GM21381 (cell line): ENCODE measurements at regions not wholly inside any gene's neighbourhood (a gene's known extent, or its start where the extent isn't known, plus 50 kb on each side); places are given as distances from the start of the nearest gene placed in this dataset.
"Not testable (repeated sequence)": the region's sequence is repeated elsewhere in the genome, so short reads cannot be mapped to it uniquely, and the experiment has no call there.

Experiments used
- ATAC-seq: cut with Tn5 transposase; IDR thresholded peaks from one replicate; pipeline ENCODE4 v1.9.1; 2021; ENCODE audit warnings: mild to moderate bottlenecking, moderate library complexity; ENCODE audit not compliant: unreplicated experiment

DNA sequence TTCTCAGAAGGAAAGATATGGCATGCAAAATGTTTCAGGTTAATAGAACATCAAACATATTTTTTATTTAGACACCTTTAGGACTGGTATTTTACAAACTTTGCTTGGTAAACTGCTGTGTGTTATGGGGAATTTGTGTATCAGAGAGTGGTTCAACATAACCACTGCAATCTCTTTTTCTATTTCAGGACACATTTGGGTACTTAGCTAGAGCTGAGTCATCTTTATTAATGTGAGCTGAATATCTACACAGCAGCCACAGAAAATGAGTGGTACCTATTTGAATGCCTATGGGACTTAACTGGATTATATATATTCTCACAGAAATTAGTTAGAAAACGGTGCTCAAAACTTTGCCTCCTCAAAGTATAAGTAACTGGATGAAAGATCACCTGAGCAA, 179.8 kb downstream of the SPDYE17 start:
- not testable (repeated sequence) for ATAC-seq

DNA sequence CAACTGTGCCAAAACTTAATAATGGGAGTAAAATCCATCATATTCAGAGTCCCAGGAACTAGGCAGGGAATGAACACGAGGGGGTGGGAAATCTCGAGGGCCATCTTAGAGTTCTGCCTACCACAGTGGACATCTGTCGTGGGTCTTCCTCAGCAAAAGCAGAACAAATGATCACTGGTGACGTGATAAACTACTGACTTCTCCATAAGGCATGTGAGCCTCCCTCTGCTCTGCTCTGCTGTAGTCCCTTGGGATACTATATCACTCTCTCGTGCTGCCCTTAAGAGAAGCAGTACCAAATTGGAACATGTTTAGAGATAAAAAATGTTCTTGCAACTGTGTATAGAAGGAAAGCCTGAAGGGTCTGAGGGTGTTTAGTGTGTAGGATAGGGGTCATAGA, 180.5 kb downstream of the SPDYE17 start:
- ATAC-seq, result not testable (repeated sequence)

GRCh38 chr7:76849887-76850563, 182.1 kb downstream of the SPDYE17 start:
- not testable (repeated sequence) for ATAC-seq

GRCh38 chr7:76839879-76840278, 192.3 kb downstream of the SPDYE17 start:
- not testable (repeated sequence) for ATAC-seq

GRCh38 chr7:76839214-76839613, 192.9 kb downstream of the SPDYE17 start:
- not testable (repeated sequence) for ATAC-seq

- ATAC-seq, result not testable (repeated sequence)
Measured at GRCh38 chr7:76838357-76838756, 193.8 kb downstream of the SPDYE17 start.

DNA sequence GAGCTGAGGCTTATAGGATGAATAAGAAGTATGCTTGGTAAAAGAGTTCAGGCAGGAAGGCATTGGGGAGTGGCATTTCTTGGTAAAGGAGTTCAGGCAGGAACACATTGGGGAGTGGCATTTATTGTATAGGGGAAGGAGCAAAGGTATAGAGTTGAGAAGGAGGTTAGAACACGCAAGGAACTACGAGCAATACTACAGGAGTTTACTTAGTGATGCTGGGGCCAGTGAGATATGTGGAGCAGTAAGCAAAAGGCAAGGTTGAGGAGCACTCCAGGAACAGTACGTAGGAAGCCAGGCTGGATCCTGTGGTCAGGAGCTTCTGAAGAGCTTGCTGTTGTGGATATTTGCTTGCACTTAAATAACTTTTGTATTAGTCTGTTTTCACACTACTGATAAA, 202.2 kb upstream of the POMZP3 start:
- ATAC-seq, result not testable (repeated sequence)

DNA sequence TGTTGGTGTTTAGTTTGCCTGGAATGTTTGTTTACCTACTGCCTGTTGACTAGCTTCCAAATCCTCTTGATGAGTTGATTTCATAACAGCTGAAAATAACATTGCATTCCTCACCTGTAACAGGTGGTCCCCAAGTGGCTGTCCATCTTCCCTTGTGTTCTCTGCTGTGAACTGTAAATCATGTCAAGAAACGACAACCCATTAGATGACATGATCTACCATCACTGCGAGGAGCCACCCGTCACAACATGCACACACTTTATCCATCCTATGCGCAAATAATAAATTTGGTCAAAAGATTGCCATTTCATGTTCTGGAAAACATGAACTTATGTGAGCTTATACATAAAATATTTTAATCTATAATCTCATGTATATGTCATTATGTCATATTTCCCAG, 199.1 kb upstream of the POMZP3 start:
- ATAC-seq, result not testable (repeated sequence)

DNA sequence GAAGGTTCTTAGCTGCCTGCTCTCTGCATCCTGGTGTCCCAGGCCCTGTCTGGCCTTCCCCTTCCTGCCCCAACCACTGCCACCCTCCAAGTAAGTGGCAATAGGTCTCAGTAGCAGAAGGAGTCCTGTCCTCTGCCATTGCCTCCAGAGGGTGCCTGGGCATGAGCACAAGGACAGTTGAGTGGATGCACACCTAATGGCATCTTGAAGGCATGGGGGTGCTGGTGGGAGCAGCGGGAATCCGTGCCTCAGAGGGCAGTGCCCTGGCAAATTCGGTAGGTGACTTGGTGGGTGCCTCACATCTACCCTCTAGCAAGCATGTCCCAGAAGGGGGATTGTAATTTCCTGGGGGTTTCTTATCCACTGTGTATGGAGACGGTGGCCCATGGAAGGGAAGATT, 182.8 kb upstream of the POMZP3 start:
- not testable (repeated sequence) for ATAC-seq

GRCh38 chr7:76807588-76808100, 180.6 kb upstream of the POMZP3 start:
- ATAC-seq, result not testable (repeated sequence)

DNA sequence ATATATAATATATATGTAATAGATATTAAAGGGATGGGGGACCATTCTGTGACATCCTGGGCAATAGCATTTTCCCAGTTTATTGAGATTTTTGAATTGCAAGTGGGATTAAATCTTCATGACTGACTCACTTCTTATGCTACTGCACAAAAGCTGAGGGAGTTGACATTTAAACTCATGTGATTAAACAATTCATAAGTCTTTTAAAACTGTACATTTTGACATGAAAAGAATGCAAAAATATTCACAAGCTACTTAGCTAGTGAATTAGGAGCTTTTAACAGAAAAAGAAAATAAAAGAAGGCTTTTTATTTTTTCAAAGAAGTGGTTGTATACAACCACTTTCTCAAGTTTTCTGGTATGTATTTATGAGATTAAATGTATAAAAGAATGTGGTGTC, 179.4 kb upstream of the POMZP3 start:
- ATAC-seq, result not testable (repeated sequence)

GRCh38 chr7:76806010-76806409, 178.9 kb upstream of the POMZP3 start:
- ATAC-seq, result not testable (repeated sequence)

DNA sequence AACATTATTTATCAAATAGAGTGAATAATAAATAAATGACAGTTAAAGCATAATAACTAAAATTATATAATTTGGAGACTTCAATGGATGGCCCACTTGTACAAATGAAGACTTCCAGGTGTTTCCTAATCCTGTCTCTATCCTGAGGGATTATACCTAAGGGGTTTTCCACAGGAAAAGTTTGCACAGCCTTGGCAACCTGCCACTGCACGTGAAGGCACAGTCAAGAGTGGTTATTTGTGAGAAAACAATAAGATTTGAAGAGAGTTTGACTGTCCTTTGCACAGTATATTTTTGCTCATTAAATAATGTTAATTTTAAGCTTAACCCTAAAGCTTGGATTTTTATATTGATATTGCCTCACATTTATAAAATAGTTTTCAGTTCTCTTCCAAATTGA, 178.2 kb upstream of the POMZP3 start:
- ATAC-seq, result not testable (repeated sequence)

DNA sequence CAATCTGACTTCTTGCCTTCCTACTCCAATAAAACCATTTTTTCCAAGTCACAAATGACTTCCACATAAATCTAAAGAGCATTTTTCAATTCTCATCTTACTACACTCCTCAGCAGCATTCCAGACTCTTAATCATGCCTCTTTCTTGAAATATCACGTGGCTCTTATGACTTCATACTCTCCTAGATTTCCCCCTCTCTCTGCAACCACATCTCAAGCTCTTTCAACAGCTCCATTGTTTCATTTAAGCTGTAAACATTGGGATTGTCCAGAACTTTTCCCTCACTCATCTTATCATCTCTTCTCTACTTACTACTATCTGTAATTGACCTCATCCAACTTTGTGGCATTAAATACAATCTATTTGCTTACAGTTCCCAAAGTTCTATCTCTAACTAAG, 170.6 kb upstream of the POMZP3 start:
- not testable (repeated sequence) for ATAC-seq

- not testable (repeated sequence) for ATAC-seq
Measured at GRCh38 chr7:76780693-76781092, 153.6 kb upstream of the POMZP3 start.

DNA sequence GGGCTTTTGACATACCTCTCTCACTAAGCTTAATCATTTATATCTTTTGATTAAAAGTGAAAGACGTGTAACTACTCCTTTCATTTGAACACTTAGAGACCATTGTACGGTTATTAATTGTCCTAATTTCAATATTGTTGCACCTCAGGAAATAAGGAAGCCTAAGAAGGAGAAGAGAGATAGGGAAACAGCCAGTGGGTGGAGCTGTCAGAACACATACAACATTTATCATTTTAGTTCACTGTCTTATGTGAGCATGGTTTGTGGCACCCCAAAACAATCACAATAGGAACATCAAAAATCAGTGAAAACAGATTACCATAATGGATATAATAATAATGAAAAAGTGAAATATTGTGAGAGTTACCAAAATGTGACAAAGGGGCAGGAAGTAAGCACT, 147.2 kb upstream of the POMZP3 start:
- not testable (repeated sequence) for ATAC-seq

DNA sequence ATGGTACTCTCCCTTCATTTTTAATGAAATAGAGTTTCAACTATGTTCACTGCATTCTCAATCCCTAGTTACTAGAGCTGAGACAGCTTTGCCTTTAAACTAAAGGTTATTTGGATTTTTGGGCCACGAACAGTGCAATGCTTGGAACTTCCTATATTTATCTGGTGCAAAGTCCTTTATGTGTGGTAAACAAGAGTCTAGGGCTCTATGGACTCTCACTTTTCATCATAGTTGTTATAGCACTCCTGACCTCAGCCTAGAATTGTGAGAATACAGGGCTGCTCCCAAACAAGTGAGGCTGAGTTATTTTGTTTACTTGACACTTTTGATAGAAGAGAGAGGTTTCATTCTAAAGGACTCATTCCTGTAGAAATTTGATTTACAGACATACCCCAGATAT, 144.9 kb upstream of the POMZP3 start:
- ATAC-seq, result not testable (repeated sequence)

DNA sequence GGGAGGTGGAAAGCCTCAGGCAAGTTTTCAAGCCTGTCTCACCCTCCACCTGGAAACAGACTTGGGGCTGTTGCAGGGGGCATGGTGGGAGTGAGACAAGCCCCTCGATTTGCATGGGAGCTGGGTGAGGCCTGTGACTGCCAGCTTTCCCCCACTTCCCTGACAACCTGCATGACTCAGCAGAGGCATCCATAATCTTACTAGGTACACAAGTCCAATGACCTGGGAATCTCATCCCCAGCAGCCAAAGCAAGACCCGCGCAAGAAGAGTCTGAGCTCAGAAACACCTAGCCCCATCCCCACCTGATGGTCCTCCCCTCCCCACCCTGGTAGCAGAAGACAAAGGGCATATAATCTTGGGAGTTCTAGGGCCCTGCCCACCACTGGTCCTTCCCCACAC, 136.9 kb upstream of the POMZP3 start:
- ATAC-seq, result not testable (repeated sequence)

GRCh38 chr7:76760546-76761220, 133.6 kb upstream of the POMZP3 start:
- not testable (repeated sequence) for ATAC-seq

GRCh38 chr7:76739538-76739937, 112.5 kb upstream of the POMZP3 start:
- not testable (repeated sequence) for ATAC-seq

- ATAC-seq, result not testable (repeated sequence)
Measured at GRCh38 chr7:76736724-76737123, 109.6 kb upstream of the POMZP3 start.

GRCh38 chr7:76736091-76736490, 109.0 kb upstream of the POMZP3 start:
- ATAC-seq, result not testable (repeated sequence)
